Neuronal stem cell (in vitro differentiated cells): ENCODE measurements at regions not wholly inside any gene's neighbourhood (a gene's known extent, or its start where the extent isn't known, plus 50 kb on each side); places are given as distances from the start of the nearest gene placed in this dataset.
A peak's percentile ranks its signal among the peaks of the same experiment; 100 is the strongest.

ENCODE experiments used
- DNase-seq: peaks from one replicate; pipeline ENCODE4 v3.0.0-alpha.2; 2013; ENCODE audit warnings: low spot score
- H2AFZ ChIP-seq: one replicate; pipeline ENCODE4 v1.6.1; 2013; ENCODE audit warnings: mild to moderate bottlenecking, low read length, inconsistent platforms
- H2AK5ac ChIP-seq: 2 replicates; pipeline ENCODE4 v1.6.1; 2013; ENCODE audit warnings: low read depth, mild to moderate bottlenecking, inconsistent platforms, low read length, moderate library complexity, mixed read lengths
- H2BK120ac ChIP-seq: 2 replicates; pipeline ENCODE4 v1.6.1; 2013; ENCODE audit warnings: low read depth, mild to moderate bottlenecking, inconsistent platforms, low read length, moderate library complexity, mixed read lengths
- H2BK12ac ChIP-seq: one replicate; pipeline ENCODE4 v1.6.1; 2013; ENCODE audit warnings: low read length, inconsistent platforms
- H2BK15ac ChIP-seq: 2 replicates; pipeline ENCODE4 v1.6.1; 2013; ENCODE audit warnings: mild to moderate bottlenecking, low read length, inconsistent platforms, mixed read lengths
- H2BK5ac ChIP-seq: one replicate; pipeline ENCODE4 v1.6.1; 2013; ENCODE audit warnings: inconsistent platforms, mild to moderate bottlenecking, low read length, moderate library complexity
- H3K14ac ChIP-seq: one replicate; pipeline ENCODE4 v1.6.1; 2013; ENCODE audit warnings: low read length, inconsistent platforms
- H3K18ac ChIP-seq: 2 replicates; pipeline ENCODE4 v1.6.1; 2013; ENCODE audit warnings: low read length, inconsistent platforms
- H3K23ac ChIP-seq: 2 replicates; pipeline ENCODE4 v1.6.1; 2013; ENCODE audit warnings: low read depth, mild to moderate bottlenecking, mixed read lengths, low read length, inconsistent platforms; ENCODE audit not compliant: poor library complexity
- H3K27ac ChIP-seq: replicated peaks from 3 replicates; pipeline ENCODE4 v1.5.1; 2013; ENCODE audit warnings: low read length, inconsistent platforms
- H3K27me3 ChIP-seq, 3 experiments: 2 replicates each; pipeline ENCODE4 v1.6.1; 2013; ENCODE audit warnings: low read length in 3 of 3, mild to moderate bottlenecking in 2 of 3, inconsistent platforms in 1 of 3, low read depth in 1 of 3, mixed read lengths in 1 of 3, moderate library complexity in 1 of 3; ENCODE audit not compliant: control insufficient read depth in 3 of 3, insufficient read depth in 3 of 3
- H3K36me3 ChIP-seq, 2 donors: replicated peaks in 1 of 2; 2 replicates each; pipeline ENCODE4 v1.6.1; 2013; ENCODE audit warnings: low read length in 2 of 2; ENCODE audit not compliant: control insufficient read depth in 2 of 2, insufficient read depth in 2 of 2
- H3K4ac ChIP-seq: 2 replicates; pipeline ENCODE4 v1.6.1; 2013; ENCODE audit warnings: inconsistent platforms, mild to moderate bottlenecking, low read length, moderate library complexity
- H3K4me1 ChIP-seq, 2 donors: 1 replicate in 1 of 2; 2 replicates in 1 of 2; pipeline ENCODE4 v1.6.1; 2013; ENCODE audit warnings: low read length in 2 of 2, low read depth in 1 of 2; ENCODE audit not compliant: control insufficient read depth in 2 of 2, insufficient read depth in 1 of 2
- H3K4me2 ChIP-seq: one replicate; pipeline ENCODE4 v1.6.1; 2013; ENCODE audit warnings: mild to moderate bottlenecking, low read length, inconsistent platforms; ENCODE audit not compliant: insufficient read depth, poor library complexity, severe bottlenecking
- H3K4me3 ChIP-seq, 2 donors: 2 replicates each; pipeline ENCODE4 v1.5.1; 2013; ENCODE audit warnings: low read length in 2 of 2, mild to moderate bottlenecking in 2 of 2, inconsistent platforms in 1 of 2, moderate library complexity in 1 of 2
- H3K79me1 ChIP-seq: one replicate; pipeline ENCODE4 v1.6.1; 2013; ENCODE audit warnings: low read depth, mild to moderate bottlenecking, inconsistent platforms, low read length, moderate library complexity
- H3K9ac ChIP-seq: one replicate; pipeline ENCODE4 v1.6.1; 2013; ENCODE audit warnings: mild to moderate bottlenecking, low read depth, low read length, inconsistent platforms; ENCODE audit not compliant: poor library complexity
- H3K9me3 ChIP-seq, 2 donors: replicated peaks in 1 of 2; 2 replicates each; pipeline versions ENCODE3 to v1.6.1; 2013; ENCODE audit warnings: low read length in 2 of 2, mild to moderate bottlenecking in 2 of 2, inconsistent platforms in 1 of 2, low read depth in 1 of 2, mixed read lengths in 1 of 2, moderate library complexity in 1 of 2; ENCODE audit not compliant: control insufficient read depth in 2 of 2, insufficient read depth in 1 of 2
- H4K8ac ChIP-seq: one replicate; pipeline ENCODE4 v1.6.1; 2013; ENCODE audit warnings: low read depth, mild to moderate bottlenecking, inconsistent platforms, low read length, moderate library complexity
- H4K91ac ChIP-seq: one replicate; pipeline ENCODE4 v1.6.1; 2013; ENCODE audit warnings: low read length, low read depth, mild to moderate bottlenecking, inconsistent platforms; ENCODE audit not compliant: poor library complexity
- WGBS, 2 donors: extraction: QIAGEN DNeasy Blood & Tissue Kit; methylation state at CpG; one replicate each; pipeline ENCODE4 v1.1.7; 2013; ENCODE audit warnings: missing lambda C conversion rate in 2 of 2, mixed read lengths in 1 of 2; ENCODE audit not compliant: insufficient read length in 2 of 2, insufficient replicate concordance in 1 of 2; ENCODE audit errors: extremely low coverage in 2 of 2; 5-methylcytosine and 5-hydroxymethylcytosine counted together

DNA sequence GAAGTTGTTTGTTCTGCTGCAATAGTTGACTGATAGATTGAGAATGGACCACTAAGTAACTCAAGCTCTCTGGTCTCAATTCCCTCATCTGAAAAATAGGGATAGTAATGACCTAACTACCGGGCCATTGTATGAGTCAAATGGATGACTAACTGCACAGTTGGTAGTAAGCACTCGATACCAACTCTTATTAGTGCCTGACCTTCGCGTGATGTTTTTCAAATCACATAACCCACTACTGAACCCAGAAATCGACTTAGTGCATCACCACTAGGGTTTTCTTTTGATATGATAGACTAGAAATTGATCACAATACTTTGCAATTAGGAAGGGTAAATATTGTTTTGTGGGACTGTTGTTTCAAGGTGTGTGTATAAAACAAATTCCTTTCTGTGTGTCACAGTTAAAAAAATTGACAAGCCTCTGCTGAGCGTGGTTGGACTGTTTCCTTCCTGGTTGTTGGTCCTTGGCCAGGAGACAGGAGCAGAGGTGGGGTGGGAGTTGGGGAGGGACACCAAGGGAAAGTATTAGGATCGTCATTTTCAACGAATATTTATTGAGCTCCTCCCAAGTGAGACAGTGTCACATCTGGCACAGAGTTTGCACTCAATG lies 54.0 kb upstream of the LRP8 start:
- Histone ChIP-seq H3K14ac (no peak overlapping the region), H3K18ac (no peak overlapping the region), H3K4me3 (no peak overlapping the region), H2BK5ac (no peak overlapping the region), H3K79me1 (no peaks in the 10 kb centered on the region), H3K9me3 (no peaks in the 10 kb centered on the region), H4K8ac (no peak overlapping the region), H2AK5ac (no peak overlapping the region), H4K91ac (no peak overlapping the region), H3K4ac (no peak overlapping the region), H3K9ac (no peak overlapping the region), H3K4me2 (no peak overlapping the region), H2BK12ac (no peak overlapping the region), H3K27ac (no peak overlapping the region), H2BK15ac (no peak overlapping the region), H2AFZ (no peak overlapping the region), H3K27me3 (peaks cover 0 to 57% (median 0%) of the 10 kb centered on the region in 3 experiments), H3K23ac (no peak overlapping the region), H2BK120ac (no peak overlapping the region), H3K36me3 (no peaks in the 10 kb centered on the region), H3K4me1 (no peaks in the 10 kb centered on the region)
- WGBS, 2 donors: no CpG with 5 or more reads among the region's 8 CpGs
- DNase-seq: no peak

- Histone ChIP-seq H2BK15ac (no peak overlapping the region), H2BK5ac (no peak overlapping the region), H3K4me3 (no peak overlapping the region), H2BK120ac (no peak overlapping the region), H3K14ac (peak overlapping the region; percentile 65), H3K79me1 (no peaks in the 10 kb centered on the region), H2BK12ac (no peak overlapping the region), H3K4me1 (no peaks in the 10 kb centered on the region), H2AFZ (no peak overlapping the region), H3K36me3 (no peaks in the 10 kb centered on the region), H3K9me3 (no peaks in the 10 kb centered on the region), H3K4me2 (no peak overlapping the region), H3K23ac (no peak overlapping the region), H3K27me3 (peaks cover 0 to 45% (median 0%) of the 10 kb centered on the region in 3 experiments), H3K9ac (no peak overlapping the region), H3K18ac (peak overlapping the region; percentile 28), H3K4ac (no peak overlapping the region), H2AK5ac (peak overlapping the region; percentile 40), H3K27ac (no peak overlapping the region), H4K8ac (no peak overlapping the region), H4K91ac (no peak overlapping the region)
- WGBS, 2 donors: no CpG with 5 or more reads among the region's 10 CpGs
- DNase-seq: no peak
These were observed 55.4 kb upstream of the LRP8 start for GRCh38 chr1:53383136-53383870.

DNA sequence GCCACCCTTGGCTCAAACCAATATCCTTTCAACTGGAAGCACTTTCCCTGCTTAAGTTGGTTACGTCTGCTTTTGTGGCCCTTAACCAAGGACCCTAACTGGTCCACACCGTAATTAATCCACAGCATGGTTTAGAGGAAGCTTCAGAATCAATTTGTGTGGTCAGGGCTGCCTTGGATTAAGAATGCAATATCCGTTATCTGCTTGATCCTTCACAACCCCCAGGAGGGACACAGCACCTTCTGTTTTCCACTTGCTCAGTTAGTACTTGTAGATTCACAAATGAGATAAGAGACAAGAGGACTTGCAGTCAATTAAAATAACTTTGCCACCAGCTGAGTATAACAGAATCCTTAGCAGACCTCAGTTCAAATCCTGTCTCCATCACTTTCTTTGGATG lies 56.9 kb upstream of the LRP8 start:
- Histone ChIP-seq H3K4me3 (no peak overlapping the region), H3K4me1 (no peaks in the 10 kb centered on the region), H2BK15ac (no peak overlapping the region), H3K14ac (no peak overlapping the region), H3K79me1 (no peaks in the 10 kb centered on the region), H2BK12ac (no peak overlapping the region), H3K18ac (no peak overlapping the region), H2BK120ac (no peak overlapping the region), H2BK5ac (no peak overlapping the region), H3K23ac (no peak overlapping the region), H4K91ac (no peak overlapping the region), H3K36me3 (no peaks in the 10 kb centered on the region), H2AK5ac (no peak overlapping the region), H3K9me3 (no peaks in the 10 kb centered on the region), H3K4ac (no peak overlapping the region), H2AFZ (no peak overlapping the region), H3K9ac (no peak overlapping the region), H3K27me3 (peaks cover 0 to 36% (median 0%) of the 10 kb centered on the region in 3 experiments), H3K27ac (no peak overlapping the region), H3K4me2 (no peak overlapping the region), H4K8ac (no peak overlapping the region)
- WGBS, 2 donors: no CpG with 5 or more reads among the region's 3 CpGs
- DNase-seq: no peak
